Heart left ventricle (tissue), 16 donors: ENCODE measurements at regions not wholly inside any gene's neighbourhood (a gene's known extent, or its start where the extent isn't known, plus 50 kb on each side); places are given as distances from the start of the nearest gene placed in this dataset.
A peak's percentile ranks its signal among the peaks of the same experiment; 100 is the strongest.

Source experiments
- ATAC-seq, 4 donors: fragments of 200-7000 bp; cut with Tn5 transposase; one replicate each; pipeline ENCODE4 v1.9.1; 2020 to 2022; ENCODE audit warnings: moderate library complexity in 4 of 4, mild to moderate bottlenecking in 3 of 4, moderate number of reproducible peaks in 1 of 4
- DNase-seq, 5 donors: peaks; one replicate each; pipeline ENCODE4 v3.0.0-alpha.2; 2020
- H3K27ac ChIP-seq, 12 donors: fragments of 200-600 bp; sonication (generic) in 4 of 12; one replicate each; pipeline versions ENCODE4 v1.5.0 to v1.8.0; 2016 to 2022; ENCODE audit warnings: mild to moderate bottlenecking in 2 of 12
- H3K27me3 ChIP-seq, 9 donors: fragments of 200-600 bp; sonication (generic) in 2 of 9; one replicate each; pipeline versions ENCODE4 v1.5.1 to v1.8.0; 2016 to 2022; ENCODE audit warnings: mild to moderate bottlenecking in 3 of 9
- H3K36me3 ChIP-seq, 9 donors: fragments of 200-600 bp; sonication (generic) in 2 of 9; one replicate each; pipeline versions ENCODE4 v1.5.0 to v1.8.0; 2018 to 2022; ENCODE audit warnings: mild to moderate bottlenecking in 2 of 9
- H3K4me1 ChIP-seq, 12 donors: fragments of 200-600 bp; sonication (generic) in 4 of 12; one replicate each; pipeline versions ENCODE4 v1.5.0 to v1.8.0; 2016 to 2022; ENCODE audit warnings: mild to moderate bottlenecking in 3 of 12
- H3K4me3 ChIP-seq, 12 donors: fragments of 200-600 bp; sonication (generic) in 4 of 12; one replicate each; pipeline versions ENCODE4 v1.5.0 to v1.8.0; 2017 to 2022; ENCODE audit warnings: mild to moderate bottlenecking in 9 of 12, moderate library complexity in 4 of 12
- H3K9me3 ChIP-seq, 12 donors: fragments of 200-600 bp; sonication (generic) in 4 of 12; one replicate each; pipeline versions ENCODE4 v1.5.0 to v1.8.0; 2016 to 2022; ENCODE audit warnings: mild to moderate bottlenecking in 1 of 12
- POLR2A ChIP-seq, 2 donors: fragments of 450-650 bp; IDR thresholded peaks; one replicate each; pipeline ENCODE4 v1.6.1; 2017; ENCODE audit warnings: antibody characterized with exemption in 2 of 2, mild to moderate bottlenecking in 2 of 2, moderate library complexity in 2 of 2
- WGBS, 4 donors: extraction: QIAGEN DNeasy Blood & Tissue Kit in 2 of 4; methylation state at CpG; one replicate each; pipeline versions ENCODE4 v1.1.5 to v1.1.7; 2013 to 2018; 5-methylcytosine and 5-hydroxymethylcytosine counted together
- intact Hi-C, 10 donors: fragments of 100-400 bp; cut with DNase I; formaldehyde crosslinking; loops; one replicate each; pipeline versions ENCODE4 v1.11.1 to v1.14.2; 2022
- TF ChIP-seq, protein P1 (sequence below), 12 donors: fragments of 200-600 bp; sonication (generic) in 4 of 12; IDR thresholded peaks; one replicate each; pipeline versions ENCODE4 v1.5.0 to v1.8.0; 2018 to 2022; ENCODE audit warnings: antibody characterized with exemption in 12 of 12, mild to moderate bottlenecking in 5 of 12
- donor health status: ischemic (EF 13 %, LVEDD 7.1; RV severe dilation, severe dysfunction).
- donor health status: healthy with polysubstance abuse.
- donor health status: DM: no; HTN: yes; CAD: no.
- donor health status: DM: no; HTN: no; CAD: no.
- donor health status: ischemic (EF 25% LVEDD 6.9; RV normal size, moderate dysfunction).
- donor health status: ischemic (EF 25% LVEDD 5.7; RV mildly dilated, moderate dysfunction).
- donor health status: healthy.
- donor health status: DM: yes; HTN: yes; CAD: no.
- donor health status: ischemic (EF 35%, LVEDD 5.7; RV mildly dilated, moderate dysfunction).
- donor health status: nonischemic (EF 11% LVEDD 7.7; RV severe dilation, severe dysfunction).
- donor health status: DM: yes; HTN: yes; CAD: no.
- donor health status: PGD.
- donor health status: ischemic (EF 29% LVEDD 5.4; RV normal size, mild dysfunction).
- donor health status: nonischemic (EF 23%, LVEDD 6.1; RV moderate dilation, normal function).

- no peaks in the 10 kb centered on the region for H3K36me3 ChIP-seq
- no peak for DNase-seq
- 55 to 61% (median 59%) methylated on average over 5 of the region's 5 CpGs for WGBS, 4 donors
- H3K27me3 ChIP-seq: peaks cover 0 to 3% (median 0%) of the 10 kb centered on the region in 9 donors
- H3K9me3 ChIP-seq: no peaks in the 10 kb centered on the region
- H3K27ac ChIP-seq: no peak overlapping the region
- no peak for ATAC-seq
- intact Hi-C loops: loop anchor here in 6 of 10 donors (5.0 to 10.0 kb wide), 7 partner anchors 109 to 899 kb away; partner anchors contain the start of gene TBX18 (in 1 of the 6)
- no peak overlapping the region for H3K4me3 ChIP-seq
- no peak for TF ChIP-seq POLR2A (IDR thresholded peaks at IDR 0.05)
- TF ChIP-seq, protein P1, sequence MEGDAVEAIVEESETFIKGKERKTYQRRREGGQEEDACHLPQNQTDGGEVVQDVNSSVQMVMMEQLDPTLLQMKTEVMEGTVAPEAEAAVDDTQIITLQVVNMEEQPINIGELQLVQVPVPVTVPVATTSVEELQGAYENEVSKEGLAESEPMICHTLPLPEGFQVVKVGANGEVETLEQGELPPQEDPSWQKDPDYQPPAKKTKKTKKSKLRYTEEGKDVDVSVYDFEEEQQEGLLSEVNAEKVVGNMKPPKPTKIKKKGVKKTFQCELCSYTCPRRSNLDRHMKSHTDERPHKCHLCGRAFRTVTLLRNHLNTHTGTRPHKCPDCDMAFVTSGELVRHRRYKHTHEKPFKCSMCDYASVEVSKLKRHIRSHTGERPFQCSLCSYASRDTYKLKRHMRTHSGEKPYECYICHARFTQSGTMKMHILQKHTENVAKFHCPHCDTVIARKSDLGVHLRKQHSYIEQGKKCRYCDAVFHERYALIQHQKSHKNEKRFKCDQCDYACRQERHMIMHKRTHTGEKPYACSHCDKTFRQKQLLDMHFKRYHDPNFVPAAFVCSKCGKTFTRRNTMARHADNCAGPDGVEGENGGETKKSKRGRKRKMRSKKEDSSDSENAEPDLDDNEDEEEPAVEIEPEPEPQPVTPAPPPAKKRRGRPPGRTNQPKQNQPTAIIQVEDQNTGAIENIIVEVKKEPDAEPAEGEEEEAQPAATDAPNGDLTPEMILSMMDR (IDR thresholded peaks at IDR 0.05): no peak
- H3K4me1 ChIP-seq: no peaks in the 10 kb centered on the region
Measured at GRCh38 chr6:84425971-84426705, 198.7 kb upstream of the CEP162 start.

DNA sequence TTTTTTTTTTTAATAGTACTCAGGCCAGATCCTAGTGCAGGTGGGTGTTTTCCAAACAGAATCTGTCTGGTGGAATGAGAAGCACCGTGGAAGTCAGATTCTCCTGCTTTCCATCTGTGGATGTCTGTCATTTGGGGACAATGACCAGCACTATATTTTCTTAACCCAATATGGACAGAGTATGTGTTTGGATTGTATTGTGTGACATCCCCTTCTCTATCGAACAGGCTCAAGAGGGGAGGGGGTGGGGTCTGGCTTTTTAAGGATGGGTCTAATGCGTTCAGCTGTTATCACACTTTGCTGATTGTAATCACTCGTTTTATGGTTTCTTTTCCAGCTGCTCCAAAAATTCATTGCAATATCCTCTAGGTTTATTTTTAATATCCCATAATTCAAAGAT is 197.5 kb upstream of the CEP162 start:
- intact Hi-C loops: loop anchor here in 8 of 10 donors (5.0 to 10.0 kb wide), 8 partner anchors 110 to 900 kb away; partner anchors contain the start of gene TBX18 (in 1 of the 8)
- no peak for ATAC-seq
- Histone ChIP-seq H3K27me3 (peaks cover 0 to 2% (median 0%) of the 10 kb centered on the region in 9 donors), H3K4me1 (no peaks in the 10 kb centered on the region), H3K36me3 (no peaks in the 10 kb centered on the region), H3K4me3 (no peak overlapping the region), H3K9me3 (no peaks in the 10 kb centered on the region), H3K27ac (no peak overlapping the region)
- DNase-seq: no peak
- TF ChIP-seq, protein P1 (IDR thresholded peaks at IDR 0.05): no peak
- TF ChIP-seq POLR2A (IDR thresholded peaks at IDR 0.05): no peak
- WGBS, 4 donors: 10 to 15% (median 15%) methylated on average over 4 of the region's 4 CpGs

DNA sequence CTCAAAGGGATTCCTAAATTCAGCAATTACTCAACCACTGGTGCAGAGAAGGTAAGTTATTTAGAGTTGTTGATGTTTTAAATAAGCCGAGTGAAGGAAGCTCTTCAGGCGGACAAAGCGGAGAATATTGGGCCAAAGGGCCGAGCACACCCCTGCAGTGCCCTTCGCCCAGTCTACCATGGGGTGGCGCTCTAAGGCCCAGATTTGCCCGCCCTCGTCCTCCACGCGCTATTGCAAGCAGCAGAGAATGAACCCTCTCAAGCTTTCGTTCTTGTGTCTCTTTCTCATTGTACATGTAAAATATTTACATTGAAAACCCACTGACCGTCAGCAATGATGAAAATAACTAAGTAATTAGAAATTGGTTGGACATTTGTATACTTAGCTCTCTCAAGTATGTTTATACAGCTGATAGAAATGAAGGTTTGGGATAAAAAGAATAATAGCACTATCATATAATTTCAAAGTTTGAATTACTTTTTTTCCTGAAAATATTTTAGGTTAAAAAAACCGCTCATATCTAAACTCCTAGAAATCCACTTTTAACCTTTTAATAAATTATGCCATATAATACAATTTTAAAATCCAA is 195.0 kb upstream of the CEP162 start:
- no peaks in the 10 kb centered on the region for H3K36me3 ChIP-seq
- H3K4me3 ChIP-seq: no peak overlapping the region
- H3K27me3 ChIP-seq: peaks cover 0 to 2% (median 0%) of the 10 kb centered on the region in 9 donors
- peak in 3 of 4 donors; percentile 75 to 82 (median 80) for ATAC-seq
- 7 to 11% (median 10%) methylated on average over 13 of the region's 13 CpGs for WGBS, 4 donors
- H3K4me1 ChIP-seq: no peaks in the 10 kb centered on the region
- no peak overlapping the region for H3K27ac ChIP-seq
- no peaks in the 10 kb centered on the region for H3K9me3 ChIP-seq
- peak; percentile 18 to 69 (median 47) for DNase-seq
- intact Hi-C loops: loop anchor here in 6 of 10 donors (5.0 to 10.0 kb wide), 6 partner anchors 112 to 902 kb away; partner anchors contain the start of gene TBX18 (in 1 of the 6)
- TF ChIP-seq POLR2A (IDR thresholded peaks at IDR 0.05): no peak
- TF ChIP-seq, protein P1 (IDR thresholded peaks at IDR 0.05): peak in 11 of 12 donors; percentile 17 to 71 (median 49)

DNA sequence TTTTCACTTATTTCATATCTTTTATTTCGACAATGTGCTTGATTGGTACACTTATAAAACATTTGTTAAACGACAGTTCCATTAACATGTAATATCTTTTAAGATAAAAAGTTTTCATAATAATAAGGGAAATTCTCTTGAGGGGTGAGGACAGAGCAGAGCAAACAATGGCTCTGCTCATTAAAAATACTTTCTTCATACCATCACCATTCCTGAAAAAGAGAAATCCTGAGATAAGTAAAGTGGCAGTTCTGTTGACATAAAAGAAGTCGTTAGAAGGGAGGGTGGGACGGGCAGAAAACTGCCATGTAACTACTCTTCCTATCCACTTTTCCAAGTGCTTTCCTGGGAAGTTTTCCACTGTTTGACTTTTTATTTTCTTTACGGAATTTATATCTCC is 193.6 kb upstream of the CEP162 start:
- Histone ChIP-seq H3K27ac (no peak overlapping the region), H3K4me1 (no peaks in the 10 kb centered on the region), H3K27me3 (peaks cover 0 to 2% (median 0%) of the 10 kb centered on the region in 9 donors), H3K9me3 (no peaks in the 10 kb centered on the region), H3K36me3 (no peaks in the 10 kb centered on the region), H3K4me3 (no peak overlapping the region)
- WGBS, 4 donors: 36 to 42% (median 38%) methylated on average over 5 of the region's 5 CpGs
- DNase-seq (no peak), ATAC-seq (no peak)
- intact Hi-C loops: loop anchor here in 6 of 10 donors (5.0 to 10.0 kb wide), 6 partner anchors 114 to 904 kb away; partner anchors contain the start of gene TBX18 (in 1 of the 6)
- TF ChIP-seq, protein P1 (IDR thresholded peaks at IDR 0.05): no peak
- TF ChIP-seq POLR2A (IDR thresholded peaks at IDR 0.05): no peak
